Neural cell (in vitro differentiated cells): ENCODE measurements at regions not wholly inside any gene's neighbourhood (a gene's known extent, or its start where the extent isn't known, plus 50 kb on each side); places are given as distances from the start of the nearest gene placed in this dataset.

Source experiments
- H2AFZ ChIP-seq: fragments of 200-600, 300-800 bp; sonication (generic), shearing (Covaris generic); 2 replicates; pipeline ENCODE4 v1.6.0; 2014; ENCODE audit warnings: low read depth, mild to moderate bottlenecking, antibody characterized with exemption, low read length, moderate library complexity
- H3F3A ChIP-seq: fragments of 200-600 bp; shearing (Covaris generic); 2 replicates; pipeline ENCODE4 v1.6.1; 2016; ENCODE audit warnings: mild to moderate bottlenecking, moderate library complexity, mixed read lengths, antibody characterized with exemption, low read length; ENCODE audit not compliant: insufficient read depth, poor library complexity, severe bottlenecking
- H3K27ac ChIP-seq: fragments of 200-600, 300-800 bp; sonication (generic), shearing (Covaris generic); 2 replicates; pipeline ENCODE4 v1.5.1; 2014; ENCODE audit warnings: mild to moderate bottlenecking, low read length, moderate library complexity
- H3K27me3 ChIP-seq: fragments of 300-800, 200-600 bp; sonication (generic), shearing (Covaris generic); 2 replicates; pipeline ENCODE4 v1.6.0; 2014; ENCODE audit warnings: mild to moderate bottlenecking, low read depth, low read length, moderate library complexity; ENCODE audit not compliant: insufficient read depth
- H3K36me3 ChIP-seq: fragments of 300-800, 200-600 bp; sonication (generic), shearing (Covaris generic); 2 replicates; pipeline ENCODE4 v1.5.1; 2014; ENCODE audit warnings: mild to moderate bottlenecking, antibody characterized with exemption, low read length, moderate library complexity; ENCODE audit not compliant: insufficient read depth
- H3K4me2 ChIP-seq: fragments of 300-800, 200-600 bp; sonication (generic), shearing (Covaris generic); 2 replicates; pipeline ENCODE4 v1.6.0; 2014; ENCODE audit warnings: mild to moderate bottlenecking, low read length
- H3K4me3 ChIP-seq: fragments of 300-800, 200-600 bp; sonication (generic), shearing (Covaris generic); 2 replicates; pipeline ENCODE4 v1.5.1; 2014; ENCODE audit warnings: mild to moderate bottlenecking, low read length, moderate library complexity
- H3K79me2 ChIP-seq: fragments of 200-600 bp; shearing (Covaris generic); replicated peaks from 2 replicates; pipeline ENCODE4 v1.6.0; 2014; ENCODE audit warnings: mild to moderate bottlenecking, low read length, moderate library complexity; ENCODE audit not compliant: insufficient read depth
- H3K9ac ChIP-seq: fragments of 300-800, 200-600 bp; sonication (generic), shearing (Covaris generic); 2 replicates; pipeline ENCODE4 v1.6.1; 2016; ENCODE audit warnings: mild to moderate bottlenecking, low read length, mixed read lengths
- H3K9me2 ChIP-seq: fragments of 200-600 bp; shearing (Covaris generic); 2 replicates; pipeline ENCODE4 v1.6.1; 2016; ENCODE audit warnings: mild to moderate bottlenecking, low read length, mixed read lengths; ENCODE audit not compliant: insufficient read depth
- H3K9me3 ChIP-seq: fragments of 200-600, 300-800 bp; sonication (generic), shearing (Covaris generic); 2 replicates; pipeline ENCODE4 v1.6.1; 2016; ENCODE audit warnings: mild to moderate bottlenecking, mixed run types, low read length, moderate library complexity, mixed read lengths
- H4K20me1 ChIP-seq: fragments of 200-600 bp; shearing (Covaris generic); 2 replicates; pipeline ENCODE4 v1.6.1; 2016; ENCODE audit warnings: mild to moderate bottlenecking, mixed run types; ENCODE audit not compliant: insufficient read depth
- CTCF ChIP-seq: fragments of 450-650 bp; IDR thresholded peaks from 2 replicates; pipeline ENCODE4 v1.5.1; 2014; ENCODE audit warnings: antibody characterized with exemption, mild to moderate bottlenecking, moderate library complexity; ENCODE audit not compliant: poor library complexity, severe bottlenecking
- EP300 ChIP-seq: fragments of 450-650 bp; conservative IDR thresholded peaks from 2 replicates; pipeline ENCODE4 v1.6.1; 2014; ENCODE audit warnings: antibody characterized with exemption, mild to moderate bottlenecking, moderate library complexity; ENCODE audit not compliant: poor library complexity, severe bottlenecking
- EZH2 ChIP-seq: fragments of 200-600, 300-800 bp; shearing (Covaris generic), sonication (generic); IDR thresholded peaks from 2 replicates; pipeline ENCODE4 v1.6.1; 2014; ENCODE audit warnings: antibody characterized with exemption, low read length, borderline replicate concordance, mild to moderate bottlenecking; ENCODE audit not compliant: insufficient read depth, poor library complexity, severe bottlenecking
- MXI1 ChIP-seq: fragments of 450-650 bp; conservative IDR thresholded peaks from 2 replicates; pipeline ENCODE4 v1.6.1; 2014; ENCODE audit warnings: antibody characterized with exemption, mild to moderate bottlenecking; ENCODE audit not compliant: poor library complexity, severe bottlenecking
- POLR2AphosphoS5 ChIP-seq: IDR thresholded peaks from 2 replicates; pipeline ENCODE4 v1.6.1; 2012
- RAD21 ChIP-seq: fragments of 450-650 bp; conservative IDR thresholded peaks from 2 replicates; pipeline ENCODE4 v1.6.1; 2014; ENCODE audit warnings: antibody characterized with exemption, mild to moderate bottlenecking, moderate library complexity
- REST ChIP-seq: IDR thresholded peaks from 2 replicates; pipeline ENCODE4 v1.6.1; 2012; ENCODE audit warnings: borderline replicate concordance
- SMC3 ChIP-seq: fragments of 450-650 bp; conservative IDR thresholded peaks from 2 replicates; pipeline ENCODE4 v1.6.1; 2014; ENCODE audit warnings: antibody characterized with exemption, mild to moderate bottlenecking, moderate library complexity; ENCODE audit not compliant: poor library complexity
- TAF1 ChIP-seq: IDR thresholded peaks from 2 replicates; pipeline ENCODE4 v1.6.1; 2012; ENCODE audit warnings: low read depth

- no peaks in the 10 kb centered on the region for H3K27me3 ChIP-seq
- H3K4me2 ChIP-seq = no peak overlapping the region
- no peak overlapping the region for H3K4me3 ChIP-seq
- H3K79me2 ChIP-seq = no peaks in the 10 kb centered on the region
- H3K36me3 ChIP-seq = no peaks in the 10 kb centered on the region
- H3F3A ChIP-seq = no peaks in the 10 kb centered on the region
- H3K9me3 ChIP-seq = no peaks in the 10 kb centered on the region
- H3K9ac ChIP-seq = no peak overlapping the region
- no peak for TF ChIP-seq RAD21
- no peak for TF ChIP-seq POLR2AphosphoS5
- no peak for TF ChIP-seq CTCF
- no peak for TF ChIP-seq MXI1
- no peak for TF ChIP-seq SMC3
- no peak for TF ChIP-seq TAF1
- no peak for TF ChIP-seq EZH2
- no peak for TF ChIP-seq REST
- no peak for TF ChIP-seq EP300
- H4K20me1 ChIP-seq = no peaks in the 10 kb centered on the region
- H3K27ac ChIP-seq = no peak overlapping the region
- no peaks in the 10 kb centered on the region for H3K9me2 ChIP-seq
- no peak overlapping the region for H2AFZ ChIP-seq
Measured at GRCh38 chr6:11410539-11411307, 126.8 kb upstream of the TMEM170B start.

GRCh38 chr6:11409371-11409770 is 128.2 kb upstream of the TMEM170B start:
- H3K36me3 ChIP-seq = no peaks in the 10 kb centered on the region
- no peaks in the 10 kb centered on the region for H3K9me3 ChIP-seq
- no peak overlapping the region for H3K9ac ChIP-seq
- H3K4me2 ChIP-seq = no peak overlapping the region
- no peak overlapping the region for H3K4me3 ChIP-seq
- no peak overlapping the region for H3K27ac ChIP-seq
- no peaks in the 10 kb centered on the region for H3F3A ChIP-seq
- no peaks in the 10 kb centered on the region for H4K20me1 ChIP-seq
- no peaks in the 10 kb centered on the region for H3K9me2 ChIP-seq
- H3K79me2 ChIP-seq = no peaks in the 10 kb centered on the region
- no peak overlapping the region for H2AFZ ChIP-seq
- H3K27me3 ChIP-seq = no peaks in the 10 kb centered on the region
- TF ChIP-seq REST = no peak
- TF ChIP-seq EP300 = no peak
- no peak for TF ChIP-seq SMC3
- TF ChIP-seq EZH2 = no peak
- no peak for TF ChIP-seq RAD21
- TF ChIP-seq TAF1 = no peak
- TF ChIP-seq CTCF = no peak
- no peak for TF ChIP-seq MXI1
- TF ChIP-seq POLR2AphosphoS5 = no peak
